Sigmoid colon (tissue), 6 donors: ENCODE measurements at regions not wholly inside any gene's neighbourhood (a gene's known extent, or its start where the extent isn't known, plus 50 kb on each side); places are given as distances from the start of the nearest gene placed in this dataset.

ENCODE experiments used
- DNase-seq: peaks from one replicate; pipeline ENCODE4 v3.0.0-alpha.2; 2019
- H3K27ac ChIP-seq, 4 donors: fragments of 200-600 bp; sonication (generic); one replicate each; pipeline ENCODE4 v1.5.1; 2016 to 2019; ENCODE audit warnings: mild to moderate bottlenecking in 1 of 4
- H3K27me3 ChIP-seq, 3 donors: fragments of 200-600 bp; sonication (generic); one replicate each; pipeline ENCODE4 v1.5.1; 2019; ENCODE audit warnings: mild to moderate bottlenecking in 1 of 3
- H3K36me3 ChIP-seq, 4 donors: fragments of 200-600 bp; sonication (generic); one replicate each; pipeline ENCODE4 v1.5.1; 2016 to 2019
- H3K4me1 ChIP-seq, 4 donors: fragments of 200-600 bp; sonication (generic); one replicate each; pipeline ENCODE4 v1.5.1; 2017 to 2019
- H3K4me3 ChIP-seq, 4 donors: fragments of 200-600 bp; sonication (generic); one replicate each; pipeline ENCODE4 v1.5.1; 2017 to 2019; ENCODE audit warnings: mild to moderate bottlenecking in 2 of 4, moderate library complexity in 1 of 4
- H3K9me3 ChIP-seq, 4 donors: fragments of 200-600 bp in 3 of 4; sonication (generic) in 3 of 4; one replicate each; pipeline versions ENCODE4 v1.5.1 to v1.6.1; 2013 to 2019
- CTCF ChIP-seq, 4 experiments: fragments of 450-650 bp in 3 of 4; fragments of 200-600 bp in 1 of 4; IDR thresholded peaks; one replicate each; pipeline ENCODE4 v1.5.1; 2016 to 2019; ENCODE audit warnings: antibody characterized with exemption in 4 of 4, mild to moderate bottlenecking in 3 of 4, moderate library complexity in 2 of 4
- EP300 ChIP-seq, 4 donors: sonication (generic); formaldehyde crosslinking; IDR thresholded peaks; one replicate each; pipeline ENCODE4 v1.6.1; 2017; ENCODE audit warnings: antibody characterized with exemption in 4 of 4
- POLR2A ChIP-seq, 2 donors: fragments of 450-650 bp; IDR thresholded peaks; one replicate each; pipeline ENCODE4 v1.6.1; 2016; ENCODE audit warnings: antibody characterized with exemption in 2 of 2, mild to moderate bottlenecking in 2 of 2, moderate library complexity in 2 of 2
- POLR2AphosphoS5 ChIP-seq, 4 donors: sonication (generic); formaldehyde crosslinking; IDR thresholded peaks; one replicate each; pipeline ENCODE4 v1.6.1; 2017; ENCODE audit warnings: antibody characterized with exemption in 4 of 4
- WGBS, 2 donors: extraction: QIAGEN DNeasy Blood & Tissue Kit; methylation state at CpG; one replicate each; pipeline ENCODE4 v1.1.7; 2013; 5-methylcytosine and 5-hydroxymethylcytosine counted together
- intact Hi-C: fragments of 100-400 bp; cut with DNase I; formaldehyde crosslinking; loops from one replicate; pipeline ENCODE4 v1.15.1; 2023
- donor health status: healthy with polysubstance abuse.
- donor health status: healthy.

GRCh38 chr16:18072161-18072560, 264.4 kb downstream of the NPIPA8 start:
- Histone ChIP-seq H3K27me3 (no peaks in the 10 kb centered on the region), H3K27ac (no peak overlapping the region), H3K4me1 (no peaks in the 10 kb centered on the region), H3K4me3 (no peak overlapping the region), H3K36me3 (no peaks in the 10 kb centered on the region), H3K9me3 (no peaks in the 10 kb centered on the region)
- TF ChIP-seq EP300 (IDR thresholded peaks at IDR 0.05) = no peak
- TF ChIP-seq POLR2A (IDR thresholded peaks at IDR 0.05) = no peak
- no peak for TF ChIP-seq POLR2AphosphoS5 (IDR thresholded peaks at IDR 0.05)
- TF ChIP-seq CTCF (IDR thresholded peaks at IDR 0.05) = no peak
- intact Hi-C loops = no loop called here
- WGBS, 2 donors = 89 to 93% methylated on average over 1 of the region's 1 CpG
- DNase-seq = no peak

GRCh38 chr16:18069683-18070082, 266.9 kb downstream of the NPIPA8 start:
- H3K27me3 ChIP-seq = no peaks in the 10 kb centered on the region
- DNase-seq = no peak
- H3K9me3 ChIP-seq = no peaks in the 10 kb centered on the region
- no peak overlapping the region for H3K27ac ChIP-seq
- intact Hi-C loops = no loop called here
- no peak overlapping the region for H3K4me3 ChIP-seq
- no peaks in the 10 kb centered on the region for H3K36me3 ChIP-seq
- TF ChIP-seq POLR2AphosphoS5 (IDR thresholded peaks at IDR 0.05) = no peak
- TF ChIP-seq CTCF (IDR thresholded peaks at IDR 0.05) = no peak
- TF ChIP-seq POLR2A (IDR thresholded peaks at IDR 0.05) = no peak
- TF ChIP-seq EP300 (IDR thresholded peaks at IDR 0.05) = no peak
- no peaks in the 10 kb centered on the region for H3K4me1 ChIP-seq

- TF ChIP-seq EP300 (IDR thresholded peaks at IDR 0.05) = no peak
- no peak for TF ChIP-seq CTCF (IDR thresholded peaks at IDR 0.05)
- no peak for TF ChIP-seq POLR2AphosphoS5 (IDR thresholded peaks at IDR 0.05)
- no peak for TF ChIP-seq POLR2A (IDR thresholded peaks at IDR 0.05)
- no peaks in the 10 kb centered on the region for H3K36me3 ChIP-seq
- no peaks in the 10 kb centered on the region for H3K9me3 ChIP-seq
- no peak overlapping the region for H3K4me3 ChIP-seq
- H3K4me1 ChIP-seq = no peaks in the 10 kb centered on the region
- H3K27me3 ChIP-seq = peaks cover 0 to 4% (median 0%) of the 10 kb centered on the region in 3 donors
- no peak for DNase-seq
- intact Hi-C loops = no loop called here
- H3K27ac ChIP-seq = no peak overlapping the region
These were observed 268.1 kb downstream of the NPIPA8 start for GRCh38 chr16:18068477-18068876.

GRCh38 chr16:18062713-18063112, 273.8 kb downstream of the NPIPA8 start:
- H3K36me3 ChIP-seq = no peaks in the 10 kb centered on the region
- H3K9me3 ChIP-seq = no peaks in the 10 kb centered on the region
- DNase-seq = no peak
- TF ChIP-seq POLR2AphosphoS5 (IDR thresholded peaks at IDR 0.05) (no peak), EP300 (IDR thresholded peaks at IDR 0.05) (no peak), CTCF (IDR thresholded peaks at IDR 0.05) (no peak), POLR2A (IDR thresholded peaks at IDR 0.05) (no peak)
- 34 to 42% methylated on average over 9 of the region's 9 CpGs for WGBS, 2 donors
- peaks cover 0 to 14% (median 0%) of the 10 kb centered on the region in 3 donors for H3K27me3 ChIP-seq
- no peak overlapping the region for H3K27ac ChIP-seq
- H3K4me1 ChIP-seq = no peaks in the 10 kb centered on the region
- H3K4me3 ChIP-seq = no peak overlapping the region
- intact Hi-C loops = no loop called here

GRCh38 chr16:18060351-18060750, 276.2 kb downstream of the NPIPA8 start:
- H3K27me3 ChIP-seq = peaks cover 0 to 14% (median 0%) of the 10 kb centered on the region in 3 donors
- WGBS, 2 donors = 65 to 68% methylated on average over 7 of the region's 7 CpGs
- no peaks in the 10 kb centered on the region for H3K4me1 ChIP-seq
- no peaks in the 10 kb centered on the region for H3K36me3 ChIP-seq
- no peak overlapping the region for H3K4me3 ChIP-seq
- intact Hi-C loops = no loop called here
- no peak overlapping the region for H3K27ac ChIP-seq
- no peak for TF ChIP-seq POLR2A (IDR thresholded peaks at IDR 0.05)
- no peak for TF ChIP-seq CTCF (IDR thresholded peaks at IDR 0.05)
- no peak for TF ChIP-seq POLR2AphosphoS5 (IDR thresholded peaks at IDR 0.05)
- TF ChIP-seq EP300 (IDR thresholded peaks at IDR 0.05) = no peak
- DNase-seq = no peak
- H3K9me3 ChIP-seq = no peaks in the 10 kb centered on the region
